H9 (cell line): ENCODE measurements at regions not wholly inside any gene's neighbourhood (a gene's known extent, or its start where the extent isn't known, plus 50 kb on each side); places are given as distances from the start of the nearest gene placed in this dataset.
A peak's percentile ranks its signal among the peaks of the same experiment; 100 is the strongest.

Experiments
- DNase-seq: peaks from one replicate; pipeline ENCODE4 v3.0.0-alpha.2; 2017
- H2AFZ ChIP-seq: one replicate; pipeline ENCODE4 v1.6.1; 2013; ENCODE audit warnings: mild to moderate bottlenecking, low read length, control low read depth, moderate library complexity
- H2AK5ac ChIP-seq: 2 replicates; pipeline ENCODE4 v1.6.1; 2013; ENCODE audit warnings: low read length, control low read depth, mixed read lengths; ENCODE audit not compliant: insufficient read length
- H2BK120ac ChIP-seq: one replicate; pipeline ENCODE4 v1.6.1; 2013; ENCODE audit warnings: low read depth, mild to moderate bottlenecking, low read length, control low read depth, inconsistent platforms; ENCODE audit not compliant: poor library complexity, severe bottlenecking
- H2BK12ac ChIP-seq: 2 replicates; pipeline ENCODE4 v1.6.1; 2013; ENCODE audit warnings: low read length, control low read depth, mixed read lengths, low read depth; ENCODE audit not compliant: insufficient read length
- H2BK15ac ChIP-seq: 2 replicates; pipeline ENCODE4 v1.6.1; 2013; ENCODE audit warnings: low read depth, low read length, control low read depth
- H2BK20ac ChIP-seq: one replicate; pipeline ENCODE4 v1.6.1; 2013; ENCODE audit warnings: low read depth, mild to moderate bottlenecking, low read length, control low read depth, inconsistent platforms; ENCODE audit not compliant: poor library complexity, severe bottlenecking
- H2BK5ac ChIP-seq: 2 replicates; pipeline ENCODE4 v1.6.1; 2013; ENCODE audit warnings: low read length, control low read depth, mixed read lengths; ENCODE audit not compliant: insufficient read length
- H3K14ac ChIP-seq: 2 replicates; pipeline ENCODE4 v1.6.1; 2013; ENCODE audit warnings: low read length, control low read depth; ENCODE audit not compliant: insufficient read depth
- H3K18ac ChIP-seq: 2 replicates; pipeline ENCODE4 v1.6.1; 2013; ENCODE audit warnings: low read depth, mild to moderate bottlenecking, mixed read lengths, low read length, control low read depth; ENCODE audit not compliant: insufficient read length
- H3K23ac ChIP-seq: 2 replicates; pipeline ENCODE4 v1.6.1; 2013; ENCODE audit warnings: low read length, control low read depth, mixed read lengths, low read depth; ENCODE audit not compliant: insufficient read length
- H3K23me2 ChIP-seq: 2 replicates; pipeline ENCODE4 v1.6.1; 2013; ENCODE audit warnings: low read depth, mild to moderate bottlenecking, mixed read lengths, low read length, control low read depth; ENCODE audit not compliant: insufficient read length, poor library complexity, severe bottlenecking
- H3K27ac ChIP-seq: 2 replicates; pipeline ENCODE4 v1.5.1; 2013; ENCODE audit warnings: low read length, control low read depth, mixed read lengths, low read depth; ENCODE audit not compliant: insufficient read length
- H3K27me3 ChIP-seq: 2 replicates; pipeline ENCODE4 v1.6.1; 2013; ENCODE audit warnings: low read length, control low read depth, inconsistent platforms; ENCODE audit not compliant: insufficient read depth
- H3K4ac ChIP-seq: 2 replicates; pipeline ENCODE4 v1.6.1; 2013; ENCODE audit warnings: low read depth, mild to moderate bottlenecking, control low read depth, inconsistent platforms, low read length, moderate library complexity
- H3K4me1 ChIP-seq: 2 replicates; pipeline ENCODE4 v1.6.1; 2013; ENCODE audit warnings: low read length, control low read depth, inconsistent platforms; ENCODE audit not compliant: insufficient read depth
- H3K4me2 ChIP-seq: 2 replicates; pipeline ENCODE4 v1.6.1; 2013; ENCODE audit warnings: low read length, control low read depth, mixed read lengths; ENCODE audit not compliant: insufficient read length, insufficient read depth
- H3K56ac ChIP-seq: 2 replicates; pipeline ENCODE4 v1.6.1; 2013; ENCODE audit warnings: low read depth, mild to moderate bottlenecking, mixed read lengths, low read length, control low read depth; ENCODE audit not compliant: insufficient read length
- H3K79me1 ChIP-seq: 2 replicates; pipeline ENCODE4 v1.6.1; 2013; ENCODE audit warnings: low read depth, mild to moderate bottlenecking, moderate library complexity, low read length, control low read depth, inconsistent platforms; ENCODE audit not compliant: insufficient read depth, poor library complexity, severe bottlenecking
- H3K79me2 ChIP-seq: 2 replicates; pipeline ENCODE4 v1.6.1; 2013; ENCODE audit warnings: low read length, control low read depth, inconsistent platforms; ENCODE audit not compliant: insufficient read depth
- H3K9ac ChIP-seq: 2 replicates; pipeline ENCODE4 v1.6.1; 2013; ENCODE audit warnings: low read length, control low read depth, mixed read lengths; ENCODE audit not compliant: insufficient read length; ENCODE audit errors: extremely low read depth
- H3K9me3 ChIP-seq: one replicate; pipeline ENCODE4 v1.6.1; 2013; ENCODE audit warnings: low read depth, low read length, inconsistent platforms; ENCODE audit not compliant: control insufficient read depth
- H3T11ph ChIP-seq: one replicate; pipeline ENCODE4 v1.6.1; 2013; ENCODE audit warnings: mild to moderate bottlenecking, low read length, control low read depth, inconsistent platforms
- H4K20me1 ChIP-seq: one replicate; pipeline ENCODE4 v1.6.1; 2013; ENCODE audit not compliant: control insufficient read depth, insufficient read length, insufficient read depth
- H4K5ac ChIP-seq: 2 replicates; pipeline ENCODE4 v1.6.1; 2013; ENCODE audit warnings: low read depth, mild to moderate bottlenecking, mixed read lengths, low read length, control low read depth; ENCODE audit not compliant: insufficient read length
- H4K8ac ChIP-seq: replicated peaks from 2 replicates; pipeline ENCODE4 v1.6.1; 2013; ENCODE audit warnings: low read length, control low read depth, mixed read lengths, low read depth; ENCODE audit not compliant: insufficient read length
- H4K91ac ChIP-seq: 2 replicates; pipeline ENCODE4 v1.6.1; 2013; ENCODE audit warnings: low read depth, mild to moderate bottlenecking, moderate library complexity, mixed read lengths, low read length, control low read depth; ENCODE audit not compliant: insufficient read length
- H3K27ac Mint-ChIP-seq, 3 experiments: 2 replicates in 2 of 3; 3 replicates in 1 of 3; pipeline ENCODE4 v1.8.0; 2020 to 2021; ENCODE audit warnings: mixed read lengths in 3 of 3, mild to moderate bottlenecking in 1 of 3, moderate library complexity in 1 of 3
- H3K27me3 Mint-ChIP-seq: 2 replicates; pipeline ENCODE4 v1.8.0; 2021; ENCODE audit warnings: low read depth, mild to moderate bottlenecking, moderate library complexity, mixed read lengths
- H3K36me3 Mint-ChIP-seq, 3 experiments: 2 replicates in 2 of 3; 3 replicates in 1 of 3; pipeline ENCODE4 v1.8.0; 2020 to 2021; ENCODE audit warnings: low read depth in 3 of 3, mixed read lengths in 3 of 3; ENCODE audit not compliant: insufficient read depth in 1 of 3
- H3K4me1 Mint-ChIP-seq, 2 experiments: 2 replicates each; pipeline ENCODE4 v1.8.0; 2020; ENCODE audit warnings: mixed read lengths in 2 of 2
- H3K4me3 Mint-ChIP-seq, 2 experiments: 2 replicates in 1 of 2; 3 replicates in 1 of 2; pipeline ENCODE4 v1.8.0; 2020 to 2021; ENCODE audit warnings: mild to moderate bottlenecking in 2 of 2, mixed read lengths in 2 of 2, moderate library complexity in 1 of 2
- H3K9me3 Mint-ChIP-seq, 2 experiments: 2 replicates in 1 of 2; 3 replicates in 1 of 2; pipeline ENCODE4 v1.8.0; 2020; ENCODE audit warnings: mild to moderate bottlenecking in 2 of 2, mixed read lengths in 2 of 2, moderate library complexity in 1 of 2
- CTCF ChIP-seq: fragments of 200-600 bp; sonication (generic); conservative IDR thresholded peaks from 3 replicates; pipeline ENCODE4 v1.8.0; 2021; ENCODE audit warnings: antibody characterized with exemption, mild to moderate bottlenecking
- WGBS: extraction: QIAGEN DNeasy Blood & Tissue Kit; methylation state at CpG from one replicate; pipeline ENCODE4 v1.1.7; 2013; ENCODE audit warnings: missing lambda C conversion rate, low lambda C conversion rate, mixed read lengths; ENCODE audit not compliant: insufficient read length; ENCODE audit errors: extremely low coverage; 5-methylcytosine and 5-hydroxymethylcytosine counted together

DNA sequence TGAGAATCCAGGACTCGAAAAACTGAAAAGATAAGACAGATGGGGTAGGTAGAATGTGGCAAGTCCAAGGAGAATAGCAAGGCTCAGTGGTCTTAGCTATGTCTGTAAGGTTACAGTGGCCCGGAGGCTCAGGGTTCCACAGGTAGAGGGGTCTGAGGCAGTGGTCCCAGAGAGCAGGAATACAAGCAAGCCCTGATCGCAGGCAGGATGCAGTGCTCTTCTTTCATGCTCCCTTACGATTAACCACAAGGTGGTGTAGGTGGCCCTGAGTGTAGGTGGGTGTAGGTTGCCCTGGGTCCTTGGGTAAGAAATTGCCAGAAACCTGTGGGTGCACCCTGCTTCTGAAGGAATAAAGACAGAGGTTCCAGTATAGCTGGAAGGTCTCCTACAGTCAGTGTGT is 99.1 kb upstream of the RAB3GAP2 start:
- Histone ChIP-seq H3T11ph (no peak overlapping the region), H2BK12ac (no peak overlapping the region), H3K4ac (no peak overlapping the region), H3K9me3 (no peaks in the 10 kb centered on the region), H2BK15ac (no peak overlapping the region), H3K23ac (no peak overlapping the region), H3K4me1 (peaks cover 12% of the 10 kb centered on the region), H3K27ac (no peak overlapping the region), H4K8ac (no peak overlapping the region), H4K20me1 (no peaks in the 10 kb centered on the region), H3K79me2 (no peaks in the 10 kb centered on the region), H3K14ac (no peak overlapping the region), H4K5ac (no peak overlapping the region), H3K9ac (no peak overlapping the region), H3K56ac (no peak overlapping the region), H3K4me2 (no peak overlapping the region), H2BK20ac (no peak overlapping the region), H3K27me3 (no peaks in the 10 kb centered on the region), H4K91ac (no peak overlapping the region), H3K79me1 (no peaks in the 10 kb centered on the region), H3K23me2 (no peaks in the 10 kb centered on the region), H2AK5ac (no peak overlapping the region), H2BK5ac (no peak overlapping the region), H2BK120ac (no peak overlapping the region), H2AFZ (no peak overlapping the region), H3K18ac (no peak overlapping the region)
- WGBS, result no CpG with 5 or more reads among the region's 4 CpGs
- H3K9me3 Mint-ChIP-seq, result peaks cover 2 to 4% of the 10 kb centered on the region in 2 experiments; a peak in 3 of 5 replicates
- H3K27ac Mint-ChIP-seq, result peak overlapping the region in 1 of 3 experiments; percentile 96; a peak in 3 of 7 replicates
- H3K4me3 Mint-ChIP-seq, result no peak overlapping the region
- peaks cover 0 to 5% (median 0%) of the 10 kb centered on the region in 3 experiments; a peak in 3 of 7 replicates for H3K36me3 Mint-ChIP-seq
- H3K4me1 Mint-ChIP-seq, result peaks cover 22 to 31% of the 10 kb centered on the region in 2 experiments
- TF ChIP-seq CTCF, result peak; percentile 68
- no peaks in the 10 kb centered on the region for H3K27me3 Mint-ChIP-seq
- peak; percentile 63 for DNase-seq
